ENCODE measurements at regions not wholly inside any gene's neighbourhood (a gene's known extent, or its start where the extent isn't known, plus 50 kb on each side); places are given as distances from the start of the nearest gene placed in this dataset.
"Not testable (repeated sequence)": the region's sequence is repeated elsewhere in the genome, so short reads cannot be mapped to it uniquely, and the experiment has no call there.

DNA sequence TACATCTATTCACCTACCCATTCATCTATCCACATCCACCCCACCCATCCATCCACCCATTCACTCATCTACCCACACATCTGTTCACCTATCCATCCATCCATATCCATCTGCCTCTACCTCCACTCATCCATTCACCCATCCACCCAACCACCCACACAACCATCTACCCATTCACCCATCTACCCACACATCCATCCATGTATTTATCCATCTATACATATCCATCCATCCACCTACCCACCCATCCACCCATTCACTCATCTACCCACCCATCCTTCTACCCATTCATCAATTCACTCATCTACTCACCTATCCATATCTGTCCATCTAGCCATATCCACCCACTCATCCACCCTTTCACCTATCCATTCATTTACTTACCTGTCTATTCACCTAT, 187.6 kb downstream of the ASB1 start:
- no peak for DNase-seq (ENCODE audit: low read depth)
- TF ChIP-seq, protein P1, sequence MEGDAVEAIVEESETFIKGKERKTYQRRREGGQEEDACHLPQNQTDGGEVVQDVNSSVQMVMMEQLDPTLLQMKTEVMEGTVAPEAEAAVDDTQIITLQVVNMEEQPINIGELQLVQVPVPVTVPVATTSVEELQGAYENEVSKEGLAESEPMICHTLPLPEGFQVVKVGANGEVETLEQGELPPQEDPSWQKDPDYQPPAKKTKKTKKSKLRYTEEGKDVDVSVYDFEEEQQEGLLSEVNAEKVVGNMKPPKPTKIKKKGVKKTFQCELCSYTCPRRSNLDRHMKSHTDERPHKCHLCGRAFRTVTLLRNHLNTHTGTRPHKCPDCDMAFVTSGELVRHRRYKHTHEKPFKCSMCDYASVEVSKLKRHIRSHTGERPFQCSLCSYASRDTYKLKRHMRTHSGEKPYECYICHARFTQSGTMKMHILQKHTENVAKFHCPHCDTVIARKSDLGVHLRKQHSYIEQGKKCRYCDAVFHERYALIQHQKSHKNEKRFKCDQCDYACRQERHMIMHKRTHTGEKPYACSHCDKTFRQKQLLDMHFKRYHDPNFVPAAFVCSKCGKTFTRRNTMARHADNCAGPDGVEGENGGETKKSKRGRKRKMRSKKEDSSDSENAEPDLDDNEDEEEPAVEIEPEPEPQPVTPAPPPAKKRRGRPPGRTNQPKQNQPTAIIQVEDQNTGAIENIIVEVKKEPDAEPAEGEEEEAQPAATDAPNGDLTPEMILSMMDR (IDR thresholded peaks at IDR 0.05; ENCODE audit: low read depth, low read length, missing control alignments) = no peak
- H3K4me3 ChIP-seq (ENCODE audit: low read depth, low read length) = no peak overlapping the region

- TF ChIP-seq, protein P1 (IDR thresholded peaks at IDR 0.05; ENCODE audit: low read depth, low read length, missing control alignments) = no peak
- H3K4me3 ChIP-seq (ENCODE audit: low read depth, low read length) = no peak overlapping the region
- DNase-seq (ENCODE audit: low read depth) = no peak
These were observed 188.5 kb downstream of the ASB1 start for GRCh38 chr2:238615187-238615586.

DNA sequence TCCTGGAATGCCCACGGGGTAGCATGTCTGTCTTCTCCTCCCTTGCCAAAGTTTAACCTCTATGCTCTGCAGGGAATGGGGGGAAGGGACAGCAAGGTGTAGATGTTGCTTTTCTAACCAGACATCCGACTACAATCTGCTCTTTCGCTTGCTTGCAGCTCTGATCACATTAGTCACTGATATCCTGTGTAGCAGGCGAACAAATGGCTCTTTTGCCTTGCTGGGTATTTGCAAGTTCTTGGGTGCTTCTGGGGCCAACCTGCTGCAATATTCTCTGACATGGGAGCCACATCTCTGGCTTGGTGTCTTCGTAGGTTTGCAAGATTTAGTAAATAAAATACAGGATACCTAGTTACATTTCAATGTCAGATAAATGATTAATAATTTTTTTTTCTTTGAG, 190.0 kb downstream of the ASB1 start:
- DNase-seq (ENCODE audit: low read depth) = no peak
- H3K4me3 ChIP-seq (ENCODE audit: low read depth, low read length) = no peak overlapping the region
- TF ChIP-seq, protein P1 (IDR thresholded peaks at IDR 0.05; ENCODE audit: low read depth, low read length, missing control alignments) = no peak

GRCh38 chr2:238618494-238619283, 192.0 kb downstream of the ASB1 start:
- not testable (repeated sequence) for DNase-seq (ENCODE audit: low read depth); H3K4me3 ChIP-seq (ENCODE audit: low read depth, low read length)

- DNase-seq (ENCODE audit: low read depth) = no peak
- H3K4me3 ChIP-seq (ENCODE audit: low read depth, low read length) = no peak overlapping the region
- TF ChIP-seq, protein P1 (IDR thresholded peaks at IDR 0.05; ENCODE audit: low read depth, low read length, missing control alignments) = no peak
These were observed 201.2 kb downstream of the ASB1 start for GRCh38 chr2:238627899-238628298.

- TF ChIP-seq, protein P1 (IDR thresholded peaks at IDR 0.05; ENCODE audit: low read depth, low read length, missing control alignments) = no peak
- DNase-seq (ENCODE audit: low read depth) = no peak
- H3K4me3 ChIP-seq (ENCODE audit: low read depth, low read length) = no peak overlapping the region
These were observed 202.3 kb downstream of the ASB1 start for GRCh38 chr2:238629064-238629463.

- no peak overlapping the region for H3K4me3 ChIP-seq (ENCODE audit: low read depth, low read length)
- TF ChIP-seq, protein P1 (IDR thresholded peaks at IDR 0.05; ENCODE audit: low read depth, low read length, missing control alignments) = no peak
- no peak for DNase-seq (ENCODE audit: low read depth)
These were observed 204.9 kb downstream of the ASB1 start for GRCh38 chr2:238631491-238632180.
